ENCODE measurements at regions not wholly inside any gene's neighbourhood (a gene's known extent, or its start where the extent isn't known, plus 50 kb on each side); places are given as distances from the start of the nearest gene placed in this dataset.

- TF ChIP-seq CTCF (IDR thresholded peaks at IDR 0.05) (no peak), POLR2A (IDR thresholded peaks at IDR 0.05) (no peak), POLR2AphosphoS5 (IDR thresholded peaks at IDR 0.05) (peak in 1 of 3 donors; percentile 44)
Measured at GRCh38 chr20:17859002-17859615, 109.5 kb downstream of the SNX5 start.

Measured in stomach (tissue), 4 donors.